GM19239 (cell line): ENCODE measurements at regions not wholly inside any gene's neighbourhood (a gene's known extent, or its start where the extent isn't known, plus 50 kb on each side); places are given as distances from the start of the nearest gene placed in this dataset.

Experiments
- DNase-seq: peaks from one replicate; pipeline ENCODE4 v3.0.0; 2011; ENCODE audit warnings: low spot score; ENCODE audit not compliant: insufficient read length
- FAIRE-seq: peaks from 2 replicates; lab custom pipeline; 2011; peaks lifted over from hg19 to GRCh38; lab: Jason Lieb, UNC

DNA sequence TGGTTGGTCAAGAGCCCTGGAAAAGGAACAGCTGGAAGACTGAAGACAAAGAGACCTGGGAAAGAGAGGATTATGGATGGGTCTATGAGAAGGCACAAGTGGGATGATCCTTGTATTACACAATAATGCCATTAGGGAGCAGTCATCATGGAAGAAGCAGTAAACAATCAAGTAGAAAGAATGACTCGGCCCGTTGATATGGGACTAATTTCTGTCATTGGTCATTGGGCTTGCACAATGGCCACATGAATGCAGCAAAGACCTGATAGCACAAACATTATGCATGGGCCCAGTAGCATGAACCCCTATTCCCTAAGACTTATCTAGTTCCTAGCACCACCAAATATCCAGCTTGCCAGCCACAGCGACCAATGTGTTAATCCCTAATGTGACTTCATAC is 390.3 kb upstream of the ZNF507 start:
- FAIRE-seq: no peak
- DNase-seq: no peak

DNA sequence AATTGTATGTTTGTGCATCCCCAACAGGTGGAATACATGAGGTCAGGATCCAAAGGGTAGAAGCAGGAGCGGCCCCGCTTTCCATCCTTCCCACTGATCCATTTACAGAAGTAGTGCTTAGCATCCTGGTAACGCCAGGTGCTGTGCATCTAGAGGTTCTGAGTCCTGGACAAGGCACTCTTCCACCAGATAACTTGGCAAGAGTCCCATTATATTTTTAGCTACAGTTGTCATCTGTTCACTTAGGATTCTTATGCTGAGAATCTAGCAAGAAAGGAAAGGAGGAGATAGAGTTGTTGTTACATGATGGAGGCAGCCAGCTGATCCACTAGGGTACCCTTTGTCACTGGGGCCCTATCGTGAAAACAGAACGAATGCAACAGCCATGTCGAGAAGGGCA is 389.5 kb upstream of the ZNF507 start:
- DNase-seq: no peak
- no peak for FAIRE-seq

DNA sequence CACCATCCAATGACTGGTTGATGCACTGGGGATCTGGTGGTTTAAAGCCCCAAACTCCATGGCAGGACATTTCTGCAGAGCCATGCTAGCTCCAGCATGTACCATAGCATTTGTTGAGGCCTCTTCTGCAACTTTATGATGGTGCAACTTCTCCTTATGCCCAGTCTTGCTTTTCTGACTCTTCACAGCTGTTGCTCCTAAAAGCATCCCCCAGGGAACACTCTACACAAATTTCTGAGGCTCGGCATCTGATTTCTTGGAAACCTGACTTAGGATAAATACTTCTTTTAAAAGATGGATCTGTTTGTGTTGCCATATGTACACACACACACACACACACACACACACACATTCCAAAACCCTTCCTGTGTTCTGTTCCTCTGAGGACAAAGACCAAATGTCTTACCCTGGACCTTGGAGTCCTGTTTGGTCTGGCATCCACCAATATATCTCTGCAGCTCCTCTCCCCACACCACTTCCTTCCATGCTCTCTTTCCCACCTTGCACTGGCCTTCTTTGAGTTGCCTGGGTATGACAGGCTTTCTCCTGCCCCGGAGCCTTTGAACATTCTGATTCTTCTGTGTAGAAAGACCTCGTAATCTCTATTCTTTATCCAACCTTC is 388.5 kb upstream of the ZNF507 start:
- FAIRE-seq (no peak), DNase-seq (no peak)

DNA sequence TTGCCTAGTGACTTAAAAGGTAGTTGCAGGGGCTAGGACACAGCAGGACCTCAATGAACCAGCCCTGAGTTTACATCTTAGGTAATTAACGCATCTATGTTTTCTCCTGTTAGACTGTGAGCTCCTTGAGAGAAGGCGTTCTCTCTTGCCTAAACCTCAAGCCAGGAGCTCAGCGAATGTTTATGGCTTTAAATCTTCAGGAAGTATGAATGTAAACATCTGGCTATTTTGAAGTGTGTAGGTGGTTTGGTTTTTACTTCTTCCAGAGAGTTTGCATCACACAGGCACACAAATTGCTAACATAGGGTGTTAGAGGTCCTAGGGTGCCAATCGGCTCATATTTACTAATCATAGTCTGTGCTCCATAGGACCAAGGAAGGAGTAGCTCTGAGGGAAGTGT is 387.7 kb upstream of the ZNF507 start:
- DNase-seq (no peak), FAIRE-seq (no peak)

DNA sequence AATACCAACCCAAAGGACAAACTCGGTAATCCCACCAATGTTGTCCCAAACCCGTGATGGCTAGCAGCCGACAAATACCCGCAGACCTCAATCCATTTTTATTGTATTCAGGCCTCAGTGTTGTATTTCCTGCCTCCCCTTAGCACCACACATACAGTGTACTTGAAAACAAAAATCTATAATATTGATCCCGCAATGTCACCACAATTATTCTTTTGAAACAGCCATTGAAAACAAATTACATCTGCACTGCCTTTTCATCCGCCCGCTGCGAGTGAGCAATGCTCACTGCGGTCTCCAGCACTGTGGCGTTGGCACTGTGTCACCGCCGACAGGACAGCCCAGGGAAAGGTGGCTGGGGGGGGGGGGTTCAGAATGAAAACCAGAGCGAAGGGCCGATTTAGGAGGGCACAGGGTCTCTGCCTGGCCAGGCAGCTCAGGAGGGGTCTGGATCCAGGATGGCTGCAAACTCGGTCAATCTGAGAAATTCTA is 385.8 kb upstream of the ZNF507 start:
- FAIRE-seq (no peak), DNase-seq (no peak)

DNA sequence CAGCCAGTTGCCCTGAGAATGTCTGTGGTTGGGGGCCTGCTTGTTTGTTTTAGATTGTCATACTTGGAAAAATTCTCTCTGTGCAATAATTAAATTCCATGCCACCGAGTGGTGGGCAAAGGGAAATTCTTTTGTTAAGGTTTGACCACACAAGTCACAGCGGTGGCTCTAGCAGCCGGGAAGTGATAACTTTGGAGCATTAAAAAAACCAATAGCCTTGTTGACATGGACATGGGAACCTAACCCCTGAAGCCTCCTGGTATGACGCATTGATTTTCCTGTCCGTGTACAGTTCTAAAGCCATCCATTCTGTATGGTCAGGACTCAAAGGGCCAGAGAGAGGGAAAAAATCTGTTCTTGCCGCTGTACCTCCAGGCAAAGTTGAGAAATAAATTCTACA is 384.9 kb upstream of the ZNF507 start:
- FAIRE-seq (no peak), DNase-seq (no peak)

DNA sequence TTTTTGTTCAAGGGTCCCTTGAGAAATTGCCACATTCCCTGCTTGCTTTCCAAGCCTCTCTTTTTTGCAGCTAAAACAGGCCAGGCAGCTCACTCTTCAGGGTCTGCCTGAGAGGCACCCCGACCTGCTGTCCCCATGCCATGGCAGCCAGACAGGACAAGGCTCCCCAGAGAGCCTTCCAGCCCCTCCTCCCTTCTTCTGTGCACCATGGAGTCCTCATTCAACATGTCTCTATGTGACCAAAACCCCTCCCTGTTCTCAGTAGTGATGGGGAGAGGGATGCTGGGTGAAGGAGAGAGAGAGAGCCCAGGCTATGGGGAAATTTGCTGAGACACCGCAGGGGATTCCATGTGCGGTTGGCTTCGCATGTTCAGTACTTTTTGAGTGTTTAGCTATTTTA is 384.2 kb upstream of the ZNF507 start:
- DNase-seq: no peak
- no peak for FAIRE-seq

DNA sequence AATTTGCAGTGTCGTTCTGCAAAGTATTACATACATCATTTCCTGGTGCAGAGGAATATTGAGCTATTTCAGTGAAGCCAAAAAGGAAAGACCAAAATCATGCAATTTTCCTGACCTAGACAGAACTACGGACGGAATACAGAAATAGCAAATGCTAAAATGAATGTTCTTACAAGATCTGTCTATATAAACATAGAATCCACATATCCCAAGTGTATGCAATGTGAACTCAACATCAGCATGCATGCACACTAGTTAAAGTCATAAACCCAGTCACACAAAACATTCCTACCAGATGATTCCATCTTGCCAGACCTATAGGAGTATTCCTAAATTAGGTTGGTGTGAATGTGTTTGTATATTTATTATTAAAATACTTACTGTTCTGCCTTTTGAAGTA is 383.7 kb upstream of the ZNF507 start:
- FAIRE-seq (no peak), DNase-seq (no peak)

DNA sequence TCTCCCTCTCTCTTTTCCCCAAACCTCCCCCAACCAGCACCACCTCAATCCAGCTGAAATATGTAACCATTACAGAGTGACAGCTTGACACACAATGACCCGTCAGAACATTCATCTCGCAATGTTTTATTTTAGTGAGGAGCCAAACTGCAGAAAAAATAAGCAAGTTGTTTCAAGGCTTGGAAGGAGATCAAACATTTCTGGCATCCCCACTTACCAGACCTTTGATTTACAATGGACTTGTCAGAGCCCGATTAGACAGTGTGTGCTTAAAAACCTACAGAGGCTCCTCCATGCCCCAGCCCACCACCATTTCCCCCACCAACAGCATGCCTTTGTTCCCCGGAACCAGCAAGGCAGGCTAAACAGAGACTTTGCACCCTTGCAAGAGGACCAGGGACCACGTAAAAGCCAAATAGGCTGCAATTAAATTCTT is 382.8 kb upstream of the ZNF507 start:
- no peak for FAIRE-seq
- DNase-seq: no peak

DNA sequence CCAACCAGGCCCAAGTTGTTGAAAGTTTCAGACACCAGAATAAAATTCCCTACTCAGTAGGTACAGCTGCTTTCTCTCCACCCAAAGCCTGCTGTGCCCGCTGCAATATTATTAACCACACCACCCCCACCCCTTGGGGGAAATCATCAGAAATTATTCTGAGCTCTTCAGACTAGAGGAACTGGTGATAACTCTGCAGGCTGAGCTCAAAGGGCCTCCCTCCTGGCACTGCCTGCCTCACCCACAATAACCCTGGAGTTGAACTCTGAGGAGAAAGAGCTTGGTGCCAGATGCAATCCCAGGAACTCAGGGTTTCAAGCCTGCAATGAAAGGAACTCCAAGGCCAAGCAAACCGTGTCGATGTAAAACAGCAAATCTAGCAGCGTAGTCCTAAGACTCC is 381.7 kb upstream of the ZNF507 start:
- FAIRE-seq (no peak), DNase-seq (no peak)

DNA sequence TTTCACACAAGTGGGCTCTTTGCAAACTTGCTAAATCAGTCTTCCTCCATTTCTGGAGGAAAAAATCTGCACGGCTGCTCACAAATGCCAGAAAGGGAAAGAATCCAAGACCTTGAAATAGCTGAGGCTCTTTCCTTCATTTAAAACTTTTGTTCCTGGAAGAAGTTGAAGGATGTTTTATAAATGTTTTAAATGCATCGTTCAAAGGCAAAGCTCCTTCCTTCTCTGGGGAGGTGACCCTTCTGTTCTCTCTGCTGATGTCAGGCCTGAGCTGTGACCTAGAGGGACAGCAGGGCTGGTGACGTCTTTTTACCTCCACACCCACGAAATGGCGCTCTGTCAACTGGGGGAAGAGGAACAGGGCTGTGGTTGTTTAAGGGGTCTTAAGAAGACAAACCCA is 376.4 kb upstream of the ZNF507 start:
- DNase-seq (no peak), FAIRE-seq (no peak)

DNA sequence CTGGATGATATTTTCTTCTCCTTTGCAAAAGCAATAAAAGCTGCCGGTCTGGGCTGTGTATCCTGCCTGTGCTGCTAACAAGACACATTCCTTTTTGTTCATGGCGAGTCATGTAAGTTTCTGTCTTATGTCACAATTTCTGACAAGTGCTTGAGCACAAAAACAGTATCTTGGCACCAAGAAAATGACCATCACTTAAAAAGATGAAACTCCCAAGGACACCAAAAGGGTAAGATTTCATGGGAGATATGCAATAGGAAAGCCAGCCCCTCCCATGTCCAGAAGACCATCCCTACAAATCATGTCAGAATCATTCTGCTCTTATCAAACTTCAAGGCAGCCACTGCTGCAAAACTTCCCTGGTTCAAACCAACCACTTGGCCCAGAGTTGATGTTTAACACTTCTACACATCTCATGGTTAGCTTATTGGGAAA is 375.4 kb upstream of the ZNF507 start:
- DNase-seq: no peak

DNA sequence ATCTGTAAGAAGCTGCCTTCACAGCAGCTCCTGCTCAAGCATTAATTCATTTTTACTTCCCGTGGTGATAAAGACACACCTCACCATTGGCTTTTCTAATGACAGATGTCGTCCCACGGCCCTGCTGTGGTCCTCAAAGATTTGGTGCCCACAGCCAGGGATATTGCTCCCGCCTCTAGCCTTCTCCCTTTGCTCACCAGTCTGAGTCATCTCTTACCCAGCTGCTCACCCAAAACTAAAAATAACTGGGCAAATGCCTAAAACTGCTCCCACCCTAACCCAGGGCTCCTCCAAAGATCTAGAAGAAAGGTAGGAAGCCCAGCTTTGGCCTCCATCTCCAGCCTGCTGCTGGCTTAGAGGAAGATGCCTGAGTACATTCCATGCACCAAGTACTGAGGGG is 371.1 kb upstream of the ZNF507 start:
- DNase-seq (no peak), FAIRE-seq (no peak)

More for the DNA sequence above, 375.4 kb upstream of the ZNF507 start:
- no peak for FAIRE-seq

DNA sequence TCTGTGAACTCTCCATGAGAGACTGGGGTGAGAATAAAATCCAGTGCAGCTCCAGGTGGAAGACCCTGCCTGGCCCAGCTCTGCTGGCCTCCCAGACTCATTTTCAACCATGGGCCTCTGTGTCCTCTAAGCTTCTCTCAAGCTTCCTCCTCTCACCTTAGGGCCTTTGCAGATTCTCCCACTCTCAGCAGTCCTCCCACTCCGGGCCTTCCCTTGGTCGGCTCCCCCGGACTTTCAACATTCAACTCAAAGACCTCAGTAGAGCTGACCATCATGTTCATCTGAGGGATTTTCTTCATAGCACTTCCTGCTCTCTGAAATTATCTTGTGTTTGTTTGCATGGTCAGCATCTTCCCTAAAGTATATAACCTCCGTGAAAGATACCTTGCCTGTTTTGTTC is 370.5 kb upstream of the ZNF507 start:
- no peak for FAIRE-seq
- DNase-seq: no peak

DNA sequence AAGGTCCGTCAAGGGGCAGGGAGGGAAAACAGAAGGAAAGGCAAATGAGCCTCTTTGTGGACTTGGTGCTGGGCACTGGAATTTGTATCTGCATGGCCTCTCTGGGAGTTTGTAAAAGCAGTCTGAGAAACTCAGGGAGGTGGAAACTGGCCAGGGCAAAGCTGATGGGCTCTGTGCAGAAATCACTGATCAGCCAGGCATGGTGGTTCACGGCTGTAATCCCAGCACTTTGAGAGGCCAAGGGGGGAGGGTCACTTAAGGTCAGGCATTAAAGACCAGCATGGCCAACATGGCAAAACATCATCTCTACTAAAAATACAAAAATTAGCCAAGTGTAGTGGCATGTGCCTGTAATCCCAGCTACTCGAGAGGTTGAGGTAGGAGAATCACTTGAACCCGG is 369.9 kb upstream of the ZNF507 start:
- DNase-seq: no peak

DNA sequence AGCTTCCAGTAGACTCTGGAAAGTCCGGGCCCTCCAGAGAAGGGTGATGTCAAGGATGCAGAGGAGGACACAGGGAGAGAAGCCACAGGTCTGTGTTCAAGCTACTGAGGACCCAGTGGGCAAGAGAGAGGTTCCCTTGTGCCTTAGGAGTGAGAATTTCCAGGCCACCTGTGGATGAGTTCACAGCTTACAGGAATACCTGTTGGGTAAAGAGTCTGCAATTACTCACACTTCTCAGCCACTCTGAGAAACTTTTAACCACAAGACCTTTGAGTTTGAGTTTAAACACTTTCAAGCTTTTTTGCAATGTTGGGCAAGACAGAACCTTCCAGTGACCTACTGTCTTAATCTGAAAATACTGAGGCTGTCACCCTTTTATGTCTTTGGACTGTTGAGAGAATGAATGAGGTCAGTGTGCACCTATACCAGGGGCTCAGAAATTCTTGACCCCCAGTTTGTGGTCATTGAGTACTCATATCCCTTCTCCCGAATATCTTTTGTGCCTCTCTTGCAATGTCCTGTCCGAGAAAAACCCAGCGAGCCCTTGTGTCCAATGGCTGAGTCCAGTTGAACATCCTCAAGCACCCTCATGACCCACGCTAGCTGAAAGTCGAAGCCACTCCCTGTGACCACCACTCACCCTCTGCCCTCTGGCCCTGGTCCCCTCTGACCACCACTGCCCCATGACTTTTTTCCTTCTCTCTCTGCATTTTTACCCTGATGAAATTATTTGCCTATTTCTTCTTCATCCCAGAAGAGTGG is 368.5 kb upstream of the ZNF507 start:
- FAIRE-seq: no peak
- no peak for DNase-seq

More for the DNA sequence above, 369.9 kb upstream of the ZNF507 start:
- no peak for FAIRE-seq

DNA sequence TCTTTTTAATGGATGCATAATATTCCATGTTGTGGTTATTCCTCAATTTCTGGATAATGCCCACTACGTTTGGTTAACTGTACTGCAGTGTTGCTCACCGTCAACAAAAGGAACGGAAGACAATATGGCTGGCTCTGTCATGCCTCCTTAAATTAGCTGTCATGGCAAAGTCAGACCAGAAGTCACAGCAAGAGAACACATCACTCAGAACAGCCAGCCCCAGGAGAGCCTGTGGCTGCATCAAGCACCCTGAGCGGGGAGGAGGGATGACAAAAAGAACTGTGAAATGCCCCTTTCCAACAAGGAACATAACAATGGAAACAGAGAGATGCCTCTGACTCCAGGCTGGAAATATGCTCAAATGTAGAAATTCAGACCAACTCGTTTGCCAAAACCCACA is 366.0 kb upstream of the ZNF507 start:
- no peak for FAIRE-seq
- DNase-seq: no peak

DNA sequence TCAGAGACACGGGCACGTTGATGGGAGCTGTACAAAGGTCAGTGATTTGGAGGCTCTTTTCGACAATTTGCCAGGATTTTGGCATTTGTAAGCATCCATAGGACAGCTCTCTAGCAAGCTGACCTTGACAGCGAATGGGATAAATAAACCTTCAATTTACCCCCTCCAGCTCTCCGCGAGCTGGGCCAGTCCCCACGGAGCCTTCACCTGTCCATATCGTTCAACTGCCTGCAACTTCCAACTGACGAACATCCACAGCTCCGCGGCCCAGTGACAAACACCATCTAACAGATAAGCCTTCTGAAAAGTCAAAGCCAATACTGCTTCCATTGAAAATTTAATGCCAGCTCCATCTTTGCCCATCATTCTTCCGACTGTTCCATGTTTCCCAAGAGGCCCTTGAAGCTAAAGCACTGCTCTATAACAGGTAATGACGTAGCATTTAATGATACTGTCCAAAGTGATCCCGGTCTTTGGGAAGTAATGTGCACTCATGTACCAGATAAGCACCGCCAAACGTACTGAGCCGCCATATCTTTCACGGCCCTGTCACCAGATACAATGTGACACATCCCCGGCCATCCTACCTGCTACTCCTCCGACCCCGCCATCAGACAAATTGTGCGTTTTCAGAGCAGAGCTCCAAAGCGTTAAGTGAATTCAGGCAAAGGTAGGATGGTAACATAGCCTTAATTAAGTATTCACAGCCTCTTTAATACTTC is 365.3 kb upstream of the ZNF507 start:
- DNase-seq: no peak
- FAIRE-seq: no peak

DNA sequence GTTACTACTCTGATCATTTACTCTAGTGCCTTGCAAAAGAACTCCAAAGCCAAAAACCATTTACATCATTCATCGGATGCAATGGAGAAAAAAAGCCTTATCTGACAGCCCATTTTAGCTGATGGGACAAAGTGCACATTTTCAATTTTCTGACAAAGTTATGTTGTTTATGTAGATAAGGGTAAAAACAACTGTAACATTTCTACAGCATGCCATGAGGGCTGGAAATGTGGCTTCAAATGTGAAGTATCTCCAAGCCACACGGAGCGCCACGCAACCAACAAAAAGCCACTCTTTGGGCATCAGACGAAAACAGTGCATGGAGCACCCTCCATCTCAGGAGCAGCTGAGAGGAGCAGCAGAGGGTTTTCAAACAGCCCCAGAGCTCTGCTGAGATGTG is 364.6 kb upstream of the ZNF507 start:
- FAIRE-seq (no peak), DNase-seq (no peak)

DNA sequence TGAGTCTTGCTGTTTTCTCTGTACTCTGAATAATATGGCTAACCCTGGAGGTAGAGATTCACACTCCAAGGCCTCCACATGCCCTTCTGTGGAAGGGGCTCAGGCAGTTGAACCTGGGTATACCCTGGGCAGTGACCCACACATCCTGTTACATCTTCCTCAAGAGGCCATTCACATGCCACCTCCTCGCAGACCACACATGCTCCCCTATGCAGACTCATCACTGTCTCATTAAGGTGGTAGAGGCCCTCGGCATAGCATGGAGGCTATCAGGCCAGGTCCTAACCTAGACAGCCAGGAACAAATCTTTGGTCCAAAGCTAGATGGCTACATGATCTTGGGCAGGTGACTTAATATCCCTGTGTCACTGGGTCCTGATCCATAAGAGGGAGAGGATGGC is 363.9 kb upstream of the ZNF507 start:
- DNase-seq (no peak), FAIRE-seq (no peak)

DNA sequence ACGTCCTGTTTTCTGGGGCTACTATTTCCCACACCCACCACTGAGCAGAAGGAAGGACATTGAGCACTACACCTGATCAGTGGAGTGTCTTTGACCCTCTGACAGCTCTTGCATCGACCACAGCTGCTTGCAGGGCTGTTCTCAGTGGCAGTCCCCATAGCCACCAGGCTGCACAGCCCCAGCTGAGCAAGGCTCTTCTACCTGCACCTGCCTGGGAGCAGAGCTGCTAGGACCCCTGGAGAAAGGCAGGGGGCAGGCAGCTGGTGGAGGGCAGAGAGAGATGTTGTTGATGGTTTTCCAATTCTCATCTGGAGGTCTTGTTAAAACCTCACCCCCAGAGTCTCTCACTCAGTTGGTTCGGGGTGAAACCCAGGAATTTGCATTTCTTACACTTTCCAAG is 361.8 kb upstream of the ZNF507 start:
- FAIRE-seq: no peak

More for the DNA sequence above, 361.8 kb upstream of the ZNF507 start:
- DNase-seq: no peak
